ENCODE measurements at regions not wholly inside any gene's neighbourhood (a gene's known extent, or its start where the extent isn't known, plus 50 kb on each side); places are given as distances from the start of the nearest gene placed in this dataset.

DNA sequence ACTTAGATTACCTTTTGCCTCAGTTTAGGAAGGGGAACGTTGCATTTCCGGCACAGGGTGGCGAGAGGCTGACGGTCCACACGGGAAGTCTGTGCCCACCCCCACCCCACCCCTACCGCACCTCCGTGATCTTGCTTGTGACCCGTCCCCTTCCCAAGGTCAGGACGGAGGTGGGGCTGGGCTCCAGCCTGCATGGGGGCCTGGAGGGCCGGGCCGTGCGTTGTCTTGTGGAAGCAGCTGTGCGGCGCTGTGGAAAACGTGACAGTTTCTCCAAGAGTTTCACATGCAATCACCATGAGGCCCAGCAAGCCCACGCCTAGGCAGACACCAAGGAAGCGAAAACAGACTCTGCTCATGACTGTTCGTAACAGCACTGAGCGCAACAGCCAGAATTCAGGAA, 76.8 kb upstream of the HDAC4 start:
- DNase-seq (ENCODE audit: low read depth in 2 of 2, low spot score in 1 of 2) = no peak

DNA sequence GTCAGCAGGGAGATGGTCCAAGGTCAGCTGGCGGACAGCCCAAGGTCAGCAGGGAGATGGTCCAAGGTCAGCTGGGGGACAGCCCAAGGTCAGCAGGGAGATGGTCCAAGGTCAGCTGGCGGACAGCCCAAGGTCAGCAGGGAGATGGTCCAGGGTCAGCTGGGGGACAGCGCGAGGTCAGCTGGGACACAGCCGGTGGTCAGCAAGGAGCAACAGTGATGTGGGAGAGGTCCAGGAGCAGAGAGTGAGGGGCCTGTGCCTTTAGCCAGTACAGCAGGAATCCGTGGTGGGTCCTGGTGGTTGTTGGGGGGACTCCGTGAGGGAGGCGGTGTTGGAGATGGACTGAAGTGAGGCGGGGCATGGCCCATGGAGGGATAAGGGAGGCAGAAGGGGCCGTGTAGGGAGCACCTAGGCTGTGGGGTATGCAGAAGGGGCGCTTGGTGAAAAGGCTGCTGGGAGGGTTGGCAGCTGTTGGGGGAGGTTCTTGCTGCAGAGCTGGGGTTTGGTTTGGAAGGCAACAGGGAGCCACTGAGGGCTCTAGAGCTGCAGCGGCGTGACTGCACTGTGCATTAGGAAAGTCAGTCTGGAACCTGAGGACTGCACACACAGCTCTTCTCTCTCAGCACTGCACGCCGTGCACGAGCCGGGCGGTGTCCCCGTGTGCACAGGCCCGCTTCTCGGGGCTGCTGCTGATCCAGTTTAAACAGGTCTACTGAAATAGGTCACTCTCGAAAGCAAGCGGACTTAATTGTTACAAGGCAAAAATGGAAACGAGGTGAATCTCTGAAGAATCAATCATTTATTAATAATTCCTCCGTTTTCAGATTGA, 76.2 kb upstream of the HDAC4 start:
- DNase-seq (ENCODE audit: low read depth in 2 of 2, low spot score in 1 of 2) = no peak

DNA sequence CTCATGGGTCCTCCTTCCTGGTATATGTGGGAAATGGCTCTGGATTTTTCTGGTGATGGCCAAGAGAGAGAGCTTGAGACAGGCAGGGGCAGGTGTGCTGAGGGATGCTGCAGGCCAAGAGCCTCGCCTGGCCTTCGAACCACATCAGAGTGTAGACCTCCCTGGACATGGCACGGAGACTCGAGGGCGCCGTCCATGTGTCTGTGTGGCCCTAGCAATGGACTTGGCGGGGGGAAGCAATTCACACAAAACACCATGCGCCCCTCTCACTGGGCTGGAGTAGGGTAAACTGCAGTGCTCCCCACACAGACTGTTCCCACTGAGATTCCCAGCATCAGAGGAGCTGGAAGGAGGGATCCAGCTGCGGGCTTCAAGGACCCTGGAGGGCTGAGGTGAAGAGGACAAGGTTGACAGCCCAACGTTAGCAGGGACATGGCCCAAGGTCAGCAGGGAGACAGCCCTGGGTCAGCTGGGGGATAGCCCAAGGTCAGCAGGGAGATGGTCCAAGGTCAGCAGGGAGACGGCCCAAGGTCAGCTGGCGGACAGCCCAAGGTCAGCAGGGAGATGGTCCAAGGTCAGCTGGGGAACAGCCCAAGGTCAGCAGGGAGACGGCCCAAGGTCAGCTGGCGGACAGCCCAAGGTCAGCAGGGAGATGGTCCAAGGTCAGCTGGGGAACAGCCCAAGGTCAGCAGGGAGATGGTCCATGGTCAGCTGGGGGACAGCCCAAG, 75.4 kb upstream of the HDAC4 start:
- no peak for DNase-seq (ENCODE audit: low read depth in 2 of 2, low spot score in 1 of 2)

DNA sequence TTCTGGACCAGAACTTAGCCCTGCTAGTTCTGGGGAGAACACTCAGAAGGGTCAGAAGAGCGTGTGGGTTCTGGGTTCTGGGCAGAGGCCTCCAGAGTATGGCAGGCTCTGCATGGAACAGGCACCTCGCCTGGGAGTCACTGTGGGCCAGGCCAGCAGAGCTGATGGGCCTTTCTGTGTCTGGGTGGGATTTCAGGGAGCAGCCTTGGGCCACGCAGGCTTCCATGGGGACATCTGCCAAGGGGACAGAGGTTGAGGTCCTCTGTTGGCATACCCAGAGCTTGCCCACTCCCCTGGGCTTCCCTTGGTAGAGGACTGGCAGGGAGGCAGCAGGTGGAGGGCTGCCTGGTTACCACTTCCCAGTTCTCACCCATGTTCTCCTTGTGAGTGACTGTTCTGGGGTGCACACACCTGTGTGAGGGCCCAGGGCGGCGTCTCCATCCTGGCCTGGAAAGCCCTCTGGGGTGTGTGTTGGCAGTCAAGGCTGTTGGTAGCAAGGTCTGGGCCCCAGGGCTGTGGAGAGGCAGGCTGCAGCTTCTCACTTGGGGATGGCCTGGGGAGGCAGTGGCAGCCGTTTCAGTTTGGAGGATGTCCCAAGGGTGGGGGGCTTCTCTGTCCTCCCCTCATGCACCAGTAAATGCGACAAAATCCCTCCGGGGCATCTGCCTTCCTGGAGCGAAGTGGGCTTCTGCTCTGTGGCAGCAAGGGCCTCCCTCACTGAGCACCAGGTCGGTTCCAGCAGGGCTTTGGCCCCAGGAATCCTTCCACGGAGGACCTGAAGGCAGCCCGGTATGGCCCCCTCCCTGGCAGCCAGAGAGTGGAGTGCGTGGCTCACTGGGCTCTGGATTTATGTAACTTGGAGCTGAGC, 74.6 kb upstream of the HDAC4 start:
- DNase-seq (ENCODE audit: low read depth in 2 of 2, low spot score in 1 of 2) = no peak

DNA sequence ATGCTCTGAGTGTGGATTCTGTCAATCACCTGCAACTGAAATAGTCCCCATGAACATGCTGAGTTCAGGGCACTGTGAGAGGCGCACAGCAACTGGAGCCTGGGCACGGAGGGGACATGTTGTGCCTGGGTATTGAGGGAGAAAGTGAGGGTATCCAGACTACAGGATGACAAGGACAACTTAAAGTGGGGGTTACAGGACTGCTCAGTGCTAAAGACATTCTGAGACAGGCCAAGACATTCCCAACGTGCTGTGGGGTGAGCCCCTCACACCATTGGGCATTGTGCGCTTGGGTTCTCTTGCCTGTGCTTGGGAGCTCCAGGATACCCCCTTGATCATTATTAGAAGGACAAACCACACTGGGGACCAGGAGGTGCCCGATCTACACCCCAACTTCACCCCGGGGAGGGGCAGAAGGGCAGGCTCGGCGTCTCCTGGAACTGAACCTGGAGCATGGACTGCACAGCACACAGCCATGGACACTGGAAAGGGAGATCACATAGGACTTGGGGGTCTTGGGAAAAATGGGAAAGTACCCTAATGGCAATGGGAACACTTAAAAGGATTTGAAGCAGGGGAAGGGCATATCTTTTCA, 72.5 kb upstream of the HDAC4 start:
- DNase-seq (ENCODE audit: low read depth in 2 of 2, low spot score in 1 of 2) = no peak

DNA sequence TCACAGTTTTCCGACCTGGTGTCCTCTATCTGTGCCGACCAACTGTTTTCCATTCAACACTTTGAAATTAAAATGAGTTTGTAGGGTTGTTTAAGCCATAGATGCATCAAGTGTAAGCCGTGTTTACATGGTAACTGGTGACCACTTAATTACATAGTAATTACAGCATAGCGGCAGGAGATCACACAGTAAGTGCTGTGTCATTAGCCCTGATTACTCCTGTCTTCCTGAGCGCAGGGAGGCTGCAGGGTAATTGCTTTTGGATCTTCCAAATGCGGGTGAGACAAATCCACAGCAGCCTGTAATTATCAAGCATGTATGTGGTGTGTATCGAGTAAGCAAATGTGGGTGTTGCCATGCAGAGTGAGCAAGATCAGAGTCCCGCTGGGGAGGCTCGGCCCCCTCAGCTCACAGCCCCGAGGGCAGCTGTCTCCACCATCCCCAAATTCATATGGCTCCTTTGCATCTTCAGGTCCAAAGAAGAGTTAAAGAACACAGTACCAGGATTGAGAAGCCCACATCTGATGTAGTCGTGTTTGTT, 71.5 kb upstream of the HDAC4 start:
- no peak for DNase-seq (ENCODE audit: low read depth in 2 of 2, low spot score in 1 of 2)

DNA sequence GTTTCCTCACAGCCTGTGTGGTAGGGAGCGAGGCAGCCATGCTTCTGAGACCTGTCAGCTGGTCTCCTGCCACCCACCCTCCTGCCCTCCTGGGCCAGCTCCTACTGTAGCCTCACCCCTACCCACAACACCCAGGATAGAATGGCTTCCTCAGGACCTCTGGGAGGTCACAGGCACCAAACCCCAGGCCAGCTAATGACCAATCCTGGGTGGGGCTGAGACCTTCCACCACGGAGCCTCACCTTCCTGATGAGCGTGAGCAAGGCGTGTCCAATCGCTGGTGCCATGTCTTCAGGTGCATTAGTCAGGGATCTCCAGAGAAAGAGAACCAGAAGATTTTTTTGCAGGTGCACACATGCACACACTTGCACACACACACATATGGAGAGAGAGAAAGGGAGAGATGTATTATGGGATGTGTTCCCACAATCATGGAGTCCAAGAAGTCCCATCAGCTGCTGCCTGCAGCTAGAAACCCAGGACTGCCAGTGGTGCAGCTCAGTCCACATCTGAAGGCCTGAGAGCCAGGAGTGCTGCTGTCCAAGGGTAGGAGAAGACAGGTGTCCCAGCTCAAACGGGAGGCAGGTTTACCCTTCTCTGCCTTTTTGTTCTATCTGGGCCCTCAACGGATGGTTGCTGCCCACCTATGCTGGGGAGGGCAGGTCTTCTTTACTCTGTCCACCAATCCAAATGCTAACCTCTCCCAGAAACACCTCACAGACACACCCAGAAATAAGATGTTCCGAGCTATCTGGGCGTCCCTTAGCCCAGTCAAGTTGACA, 70.4 kb upstream of the HDAC4 start:
- DNase-seq (ENCODE audit: low read depth in 2 of 2, low spot score in 1 of 2) = no peak

DNA sequence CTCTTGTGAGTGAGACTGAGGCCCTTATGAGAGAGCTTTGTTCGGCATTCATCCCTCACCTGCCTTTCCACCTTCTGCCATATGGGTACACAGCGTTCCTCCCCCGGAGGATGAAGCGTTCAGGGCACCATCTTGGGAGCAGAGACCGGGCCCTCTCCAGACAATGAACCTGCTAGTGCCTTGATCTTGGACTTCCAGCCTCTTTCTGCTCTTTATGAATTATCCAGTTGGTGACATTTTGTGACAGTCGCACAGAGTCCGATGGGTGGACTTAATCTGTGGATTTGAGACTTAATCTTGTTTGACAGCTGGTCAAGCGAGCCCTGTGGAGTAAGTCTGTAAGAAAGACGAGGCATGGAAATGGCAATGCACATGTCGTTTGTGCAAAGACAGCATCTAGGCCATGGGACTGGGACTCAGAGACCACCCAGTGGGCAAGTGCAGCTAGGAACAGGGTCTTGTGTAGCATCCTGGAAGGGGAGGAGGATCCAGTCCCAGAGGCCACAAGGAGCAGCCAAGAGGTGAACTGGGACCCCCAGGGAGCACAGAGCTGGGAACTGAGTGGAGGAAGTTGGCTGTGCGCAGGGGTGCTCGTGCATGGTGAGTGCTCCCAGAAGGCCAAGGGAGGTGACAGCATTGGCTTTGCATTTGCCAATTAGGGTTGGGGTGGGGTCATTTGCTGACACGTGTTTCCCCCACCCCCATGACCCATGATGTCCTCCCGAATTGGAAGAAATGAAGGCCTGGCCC, 69.5 kb upstream of the HDAC4 start:
- no peak for DNase-seq (ENCODE audit: low read depth in 2 of 2, low spot score in 1 of 2)

DNA sequence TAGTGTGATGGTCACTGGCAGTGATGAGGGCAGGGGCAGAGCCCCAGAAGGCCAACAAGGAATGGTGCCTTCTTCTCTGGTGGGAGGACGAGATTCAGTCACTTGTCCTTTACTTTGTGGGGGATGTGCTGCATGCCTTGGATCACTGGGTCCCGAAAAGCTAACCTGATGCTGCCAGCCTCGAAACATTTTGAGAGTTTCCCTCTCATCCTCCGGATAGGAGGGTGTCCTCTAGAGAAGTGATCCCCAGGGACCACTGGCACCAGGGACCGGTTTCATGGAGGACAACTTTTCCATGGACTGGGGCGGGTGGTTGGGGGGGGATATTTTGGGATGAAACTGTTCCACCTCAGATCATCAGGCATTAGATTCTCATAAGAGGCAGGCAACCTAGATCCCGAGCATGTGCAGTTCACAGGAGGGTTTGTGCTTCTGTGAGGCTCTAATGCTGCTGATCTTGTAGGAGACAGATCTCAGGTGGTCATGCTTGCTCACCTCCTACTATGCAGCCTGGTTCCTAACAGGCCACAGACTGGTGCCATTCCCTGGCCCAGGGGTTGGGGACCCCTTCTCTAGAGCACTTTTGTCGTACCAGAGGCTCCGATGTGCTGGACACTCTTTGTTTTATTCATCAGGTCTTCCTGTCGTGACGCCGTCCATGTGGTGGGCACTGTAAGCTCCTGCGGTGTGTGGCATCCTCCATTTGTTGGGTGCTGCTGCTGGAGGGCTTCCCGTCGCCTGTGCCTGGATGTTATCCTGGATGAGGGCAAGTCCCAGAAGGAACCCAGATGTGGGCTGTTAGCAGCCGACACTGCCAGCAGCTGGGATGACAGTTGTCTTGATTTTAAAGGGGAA, 68.5 kb upstream of the HDAC4 start:
- DNase-seq (ENCODE audit: low read depth in 2 of 2, low spot score in 1 of 2) = no peak

DNA sequence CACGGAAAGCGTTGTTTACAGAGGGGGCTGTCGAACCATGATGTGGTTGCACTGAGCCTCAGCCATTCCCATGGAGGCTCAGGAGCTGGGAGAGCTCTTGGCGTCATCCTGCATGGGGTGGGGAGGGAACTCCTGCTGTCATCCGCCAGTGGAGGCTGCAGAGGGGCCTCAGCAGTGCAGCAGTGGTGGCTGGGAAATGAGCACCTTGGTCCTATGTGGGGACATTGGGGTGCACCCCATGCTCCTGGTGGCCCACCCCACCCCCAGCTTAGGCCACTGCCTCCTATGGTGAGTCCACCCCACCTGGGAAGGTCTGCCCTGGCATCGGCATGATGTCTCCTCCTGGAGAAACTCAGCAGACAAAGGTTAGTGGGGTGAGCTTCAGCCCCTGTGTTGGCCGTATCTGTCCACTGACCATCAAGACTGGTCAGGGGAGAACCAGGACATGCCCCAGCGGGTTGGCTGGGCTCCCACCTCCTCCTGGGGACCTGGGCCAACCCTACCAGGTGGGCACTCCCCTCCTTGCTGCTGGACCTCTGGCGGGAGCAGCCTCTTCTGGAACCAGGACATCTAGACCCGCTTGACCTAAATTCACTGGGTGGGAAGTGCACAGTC, 67.8 kb upstream of the HDAC4 start:
- DNase-seq (ENCODE audit: low read depth in 2 of 2, low spot score in 1 of 2) = no peak

DNA sequence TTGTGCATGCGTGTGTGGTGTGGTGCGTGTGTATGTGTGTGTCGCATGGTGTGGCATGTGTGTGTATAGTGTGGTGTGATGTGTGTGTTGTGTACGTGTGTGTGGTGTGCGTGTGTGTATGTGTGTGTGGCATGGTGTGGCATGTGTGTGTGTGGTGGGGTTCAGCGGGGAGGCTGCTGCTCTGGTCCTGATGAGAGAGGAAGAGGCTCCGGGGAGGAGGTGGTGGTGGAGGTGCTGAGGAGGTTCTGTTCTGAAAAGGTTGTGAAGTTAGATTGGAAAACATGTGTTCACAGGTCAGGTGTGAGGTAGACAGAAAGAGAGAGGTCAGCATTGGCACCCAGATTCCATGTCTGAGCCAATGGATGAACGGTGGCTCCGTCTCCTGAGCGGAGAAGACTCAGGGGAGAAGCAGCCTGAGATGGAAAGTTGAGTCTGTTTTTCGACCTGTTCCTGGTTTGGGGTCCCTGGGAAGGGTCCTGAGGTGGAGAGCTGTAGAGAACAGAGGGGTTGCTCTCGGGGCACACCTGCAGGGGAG, 67.2 kb upstream of the HDAC4 start:
- no peak for DNase-seq (ENCODE audit: low read depth in 2 of 2, low spot score in 1 of 2)

DNA sequence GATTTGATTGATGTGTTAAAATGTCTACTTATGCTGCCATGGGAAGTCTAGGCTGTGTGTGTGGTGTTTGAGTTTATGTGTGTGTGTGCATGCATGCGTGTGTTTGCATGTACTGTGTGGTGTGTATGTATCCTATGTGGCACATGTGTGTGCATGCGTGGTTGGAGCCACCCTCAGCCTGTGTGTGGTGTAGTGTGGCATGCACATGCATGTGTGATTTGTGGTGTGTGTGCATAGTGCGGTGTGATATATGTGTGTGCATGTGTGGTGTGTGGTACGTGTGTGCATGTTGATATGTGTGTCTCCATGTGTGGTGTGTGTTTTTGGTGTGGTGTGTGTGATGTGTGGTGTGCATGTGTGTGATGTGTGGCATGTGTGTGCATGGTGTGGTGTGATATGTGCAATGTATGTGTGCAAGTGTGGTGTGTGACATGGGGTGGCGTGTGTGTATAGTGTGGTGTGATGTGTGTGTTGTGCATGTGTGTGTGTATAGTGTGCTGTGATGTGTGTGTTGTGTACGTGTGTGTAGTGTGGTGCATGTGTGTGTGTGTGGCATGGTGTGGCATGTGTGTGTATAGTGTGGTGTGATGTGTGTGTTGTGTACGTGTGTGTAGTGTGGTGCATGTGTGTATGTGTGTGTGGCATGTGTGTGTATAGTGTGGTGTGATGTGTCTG, 66.6 kb upstream of the HDAC4 start:
- no peak for DNase-seq (ENCODE audit: low read depth in 2 of 2, low spot score in 1 of 2)

DNA sequence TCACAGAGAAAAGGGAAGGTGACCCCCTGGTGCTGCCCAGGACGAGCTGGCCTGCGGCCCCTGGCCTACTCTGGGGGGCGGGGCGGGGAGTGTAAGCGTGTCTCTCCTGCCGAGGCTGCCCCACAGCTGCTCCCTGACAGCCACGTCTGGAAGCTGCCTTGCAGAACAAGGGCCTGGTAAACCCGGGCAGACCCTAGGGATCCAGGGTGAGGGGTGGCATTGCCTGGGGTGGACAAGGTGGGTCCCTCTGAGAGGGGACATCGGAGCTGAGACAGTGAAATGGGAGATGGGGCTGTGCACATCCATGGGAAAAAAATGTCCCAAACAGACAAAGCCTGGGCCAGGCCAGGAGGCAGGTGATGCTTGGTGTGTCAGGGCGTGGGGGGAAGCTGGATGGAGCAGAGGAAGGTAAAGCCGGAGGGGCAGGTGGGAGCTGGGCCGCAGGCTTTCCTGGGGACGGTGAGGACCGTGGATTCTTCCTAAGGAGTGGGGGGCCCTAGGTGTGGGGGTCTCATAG, 66.0 kb upstream of the HDAC4 start:
- DNase-seq (ENCODE audit: low read depth in 2 of 2, low spot score in 1 of 2) = no peak

DNA sequence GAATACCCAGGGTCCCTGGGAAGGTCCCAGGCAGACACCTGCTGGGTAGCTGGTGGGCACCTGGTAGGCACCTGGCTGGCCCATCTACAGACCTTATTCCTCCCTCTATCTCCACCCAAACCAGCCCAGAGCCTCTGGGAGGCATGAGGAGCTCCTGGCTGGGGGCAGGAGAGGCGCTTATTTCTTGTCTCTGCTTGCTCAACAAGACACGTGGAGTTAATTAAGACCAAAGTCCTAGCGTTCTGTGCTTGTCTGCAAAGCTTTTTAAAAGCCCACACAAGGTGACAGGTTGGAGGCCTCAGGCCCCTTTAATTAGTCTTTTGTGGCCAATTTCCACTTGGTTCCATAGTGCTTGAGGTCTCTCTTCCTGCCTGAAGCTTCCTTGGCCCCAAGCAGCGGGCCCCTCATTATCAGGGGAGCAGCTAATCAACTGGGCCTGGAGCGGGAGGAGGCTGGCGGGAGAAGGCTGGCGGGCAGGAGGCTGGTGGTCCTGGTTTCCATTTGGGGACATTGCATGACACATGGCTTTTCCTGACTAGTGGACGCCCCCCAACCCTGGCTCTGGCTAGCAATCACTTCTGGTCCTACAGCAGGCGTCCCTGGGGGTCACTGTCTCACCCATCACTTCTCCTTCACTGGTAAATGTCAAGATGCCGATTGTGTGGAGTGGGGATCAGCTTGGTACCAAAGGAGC, 65.4 kb upstream of the HDAC4 start:
- DNase-seq (ENCODE audit: low read depth in 2 of 2, low spot score in 1 of 2) = no peak

DNA sequence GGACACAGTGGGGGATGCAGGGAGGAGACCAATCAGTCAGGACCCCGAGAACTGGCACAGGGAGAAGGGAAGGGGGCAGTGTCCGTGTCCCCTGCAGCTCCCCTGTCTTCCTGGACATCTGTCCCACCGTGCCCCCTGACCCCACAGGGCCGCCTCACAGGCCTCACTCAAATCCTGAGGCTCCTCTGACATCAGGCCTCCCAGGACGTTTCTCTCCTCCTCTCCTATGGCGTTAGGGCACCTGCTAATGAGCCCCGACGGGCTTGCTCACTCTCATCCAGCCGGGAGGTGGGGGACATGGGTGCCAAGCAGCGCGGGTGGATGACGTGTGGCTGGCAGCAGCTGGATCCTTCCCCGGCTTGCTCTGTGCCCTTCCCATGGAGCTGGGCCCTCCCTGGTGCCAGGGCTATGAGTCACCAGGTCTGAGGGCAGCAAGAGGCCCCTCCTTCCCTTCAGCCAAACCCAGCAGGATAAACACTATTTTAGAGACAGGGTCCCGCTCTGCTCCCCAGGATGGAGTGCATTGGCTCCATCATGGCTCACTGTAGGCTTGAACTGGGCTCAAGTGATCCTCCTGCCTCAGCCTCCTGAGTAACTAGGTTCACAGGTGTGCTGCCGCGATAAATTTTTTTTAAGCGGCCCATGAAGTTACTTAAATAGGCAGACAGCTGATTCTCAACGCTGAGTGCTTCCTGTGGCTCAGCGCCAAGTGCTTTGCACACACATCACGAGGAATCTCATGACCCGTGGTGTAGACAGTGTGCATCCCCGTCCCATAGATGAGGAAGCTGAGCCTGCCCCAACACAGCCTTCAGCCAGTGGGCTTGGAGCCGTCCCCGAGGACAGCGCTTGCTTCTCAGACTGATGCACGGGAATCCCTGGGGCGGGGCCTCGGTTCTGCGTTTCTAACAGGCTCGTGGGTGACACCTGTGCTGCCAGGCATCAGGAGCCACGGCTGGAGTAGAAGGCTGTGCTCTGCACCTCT, 64.5 kb upstream of the HDAC4 start:
- DNase-seq (ENCODE audit: low read depth in 2 of 2, low spot score in 1 of 2) = no peak

Data from stimulated activated CD8-positive, alpha-beta memory T cell treated with anti-CD3 and anti-CD28 coated beads, Interleukin-4, amount 100 ng/mL, for 1 hour (primary cell).